C4-2B (cell line): ENCODE measurements at regions not wholly inside any gene's neighbourhood (a gene's known extent, or its start where the extent isn't known, plus 50 kb on each side); places are given as distances from the start of the nearest gene placed in this dataset.
"Not testable (repeated sequence)": the region's sequence is repeated elsewhere in the genome, so short reads cannot be mapped to it uniquely, and the experiment has no call there.

Source experiments
- H3K27ac ChIP-seq: fragments of 450-650 bp; 2 replicates; pipeline ENCODE4 v1.5.1; 2017
- CTCF ChIP-seq: fragments of 450-650 bp; conservative IDR thresholded peaks from 2 replicates; pipeline ENCODE4 v1.5.1; 2017; ENCODE audit warnings: mild to moderate bottlenecking
- ZFX ChIP-seq: fragments of 450-650 bp; IDR thresholded peaks from 2 replicates; pipeline ENCODE4 v1.6.1; 2017

- TF ChIP-seq CTCF (no peak), ZFX (no peak)
- no peak overlapping the region for H3K27ac ChIP-seq
Observed at GRCh38 chr2:192419786-192420185, 225.1 kb upstream of the TMEFF2 start.

DNA sequence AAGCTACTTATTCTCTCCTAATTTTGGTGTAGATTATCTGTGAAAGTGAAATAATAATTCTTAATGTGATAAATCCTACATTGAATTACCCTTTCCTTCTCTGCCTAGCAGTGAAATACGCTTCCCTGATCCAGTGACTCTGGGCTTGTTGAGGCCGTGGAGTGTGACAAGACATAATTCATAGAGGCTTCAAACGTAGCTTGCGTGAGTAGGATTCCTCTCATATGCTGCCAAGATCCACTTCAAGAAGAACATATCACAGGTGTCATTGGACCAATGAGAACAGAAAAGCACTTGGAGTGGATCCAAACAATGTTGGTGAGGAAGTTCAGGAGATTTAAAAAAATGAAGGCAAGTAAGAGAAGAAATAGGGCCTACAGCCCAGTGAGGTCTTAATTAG lies 221.3 kb upstream of the TMEFF2 start:
- no peak overlapping the region for H3K27ac ChIP-seq
- TF ChIP-seq CTCF = no peak

- H3K27ac ChIP-seq = no peak overlapping the region
- TF ChIP-seq ZFX = no peak
- TF ChIP-seq CTCF = no peak
Observed at GRCh38 chr2:192414794-192415193, 220.1 kb upstream of the TMEFF2 start.

GRCh38 chr2:192413812-192414681 lies 219.3 kb upstream of the TMEFF2 start:
- H3K27ac ChIP-seq = no peak overlapping the region
- TF ChIP-seq ZFX (no peak), CTCF (no peak)

DNA sequence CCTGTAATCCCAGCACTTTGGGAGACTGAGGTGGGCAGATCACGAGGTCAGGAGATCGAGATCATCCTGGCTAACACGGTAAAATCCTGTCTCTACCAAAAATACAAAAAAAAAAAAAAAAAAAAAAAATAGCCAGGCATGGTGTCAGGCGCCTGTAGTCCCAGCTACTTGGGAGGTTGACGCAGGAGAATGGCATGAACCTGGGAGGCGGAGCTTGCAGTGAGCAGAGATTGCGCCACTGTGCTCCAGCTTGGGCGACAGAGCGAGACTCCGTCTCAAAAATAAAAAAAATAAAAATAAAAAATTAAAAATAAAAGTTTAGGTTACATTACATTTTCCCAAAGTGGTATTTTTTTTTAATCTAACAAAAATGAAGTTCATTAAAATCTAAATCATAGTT lies 218.1 kb upstream of the TMEFF2 start:
- not testable (repeated sequence) for H3K27ac ChIP-seq

GRCh38 chr2:192412394-192412793 lies 217.7 kb upstream of the TMEFF2 start:
- TF ChIP-seq CTCF (no peak), ZFX (no peak)

DNA sequence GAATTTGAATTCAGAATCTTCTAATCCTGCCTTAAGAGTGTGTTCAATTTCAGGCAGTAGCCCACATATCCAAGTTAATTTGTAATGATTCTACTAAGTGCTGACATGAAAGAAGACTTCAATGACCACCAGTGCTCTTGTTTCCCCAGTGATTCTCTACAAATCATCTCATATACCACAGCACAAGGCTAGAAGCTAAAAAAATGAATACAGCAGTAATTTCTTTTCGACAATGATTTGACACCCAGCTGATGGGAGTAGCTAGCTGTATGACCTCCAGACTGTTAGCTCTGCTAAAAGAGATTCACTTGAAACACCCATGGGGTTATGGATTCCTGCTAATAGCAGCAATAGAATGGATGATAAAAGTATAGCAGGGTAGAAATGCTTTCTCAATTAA lies 217.0 kb upstream of the TMEFF2 start:
- no peak overlapping the region for H3K27ac ChIP-seq
- TF ChIP-seq ZFX (no peak), CTCF (no peak)

More at GRCh38 chr2:192412394-192412793, 217.7 kb upstream of the TMEFF2 start:
- no peak overlapping the region for H3K27ac ChIP-seq

DNA sequence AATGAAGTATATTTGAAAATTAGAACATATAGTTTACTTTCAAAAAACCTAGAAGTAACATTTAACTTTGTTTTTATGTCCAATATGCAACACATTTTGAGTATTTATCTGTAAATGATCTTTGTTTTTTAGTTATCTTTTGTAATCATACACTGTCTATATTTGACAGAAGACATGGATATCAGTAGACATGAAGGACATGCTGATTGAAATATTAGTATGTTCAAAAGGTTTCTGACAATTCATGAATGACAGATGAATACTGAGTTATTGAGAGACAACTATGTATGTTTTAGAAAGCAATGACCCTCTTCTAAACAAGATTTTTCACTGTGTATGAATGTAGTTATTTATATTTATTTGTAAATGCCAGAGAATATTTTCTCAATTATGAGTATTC lies 215.6 kb upstream of the TMEFF2 start:
- H3K27ac ChIP-seq = no peak overlapping the region
- TF ChIP-seq ZFX (no peak), CTCF (no peak)
